ENCODE measurements at regions not wholly inside any gene's neighbourhood (a gene's known extent, or its start where the extent isn't known, plus 50 kb on each side); places are given as distances from the start of the nearest gene placed in this dataset.
"Not testable (repeated sequence)": the region's sequence is repeated elsewhere in the genome, so short reads cannot be mapped to it uniquely, and the experiment has no call there.

DNA sequence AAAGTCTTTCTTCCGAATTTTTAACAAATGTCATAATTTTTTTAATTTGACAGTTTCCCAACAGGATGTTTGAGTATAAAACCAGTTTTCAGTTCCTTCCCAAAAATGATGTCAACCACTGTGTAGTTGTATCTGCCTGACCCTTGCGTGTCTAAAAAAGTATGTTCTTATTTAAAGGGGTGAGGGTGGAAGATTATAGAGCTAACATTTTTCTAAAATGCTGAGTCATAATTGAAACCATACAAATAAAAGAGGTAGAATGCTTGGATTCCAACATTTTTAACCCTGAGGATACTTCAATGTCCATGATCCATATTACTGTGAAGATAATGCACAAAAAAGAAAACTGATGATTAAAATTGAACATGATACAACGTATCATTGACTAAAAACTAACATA lies 1388.8 kb downstream of the UQCRFS1 start:
- H3K9ac ChIP-seq (ENCODE audit: low read depth in 1 of 3, low read length in 3 of 3), result no peak overlapping the region
- H3K27ac ChIP-seq (ENCODE audit: low read depth, low read length), result no peak overlapping the region

DNA sequence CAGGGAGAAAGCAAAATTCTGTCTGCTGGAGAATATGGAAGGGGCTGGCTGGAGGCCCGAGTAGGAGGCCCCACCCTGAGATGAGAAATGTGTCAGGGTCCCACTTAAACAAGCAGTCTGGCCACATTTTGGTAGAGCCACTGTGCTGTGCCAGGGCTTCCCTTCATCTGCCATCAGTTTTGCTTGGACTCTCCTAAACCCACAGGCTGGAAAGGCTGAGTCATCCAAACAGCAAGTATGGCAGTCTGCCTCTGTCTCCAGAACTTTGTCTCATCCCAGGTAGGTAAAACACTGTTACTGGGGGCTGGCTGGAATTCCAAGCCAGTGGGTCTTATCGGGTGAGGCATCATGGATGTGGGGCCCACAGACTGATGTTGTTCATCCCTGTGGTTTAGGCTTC lies 1390.6 kb downstream of the UQCRFS1 start:
- Histone ChIP-seq H3K36me3 (ENCODE audit: control insufficient read depth in 3 of 3, insufficient read depth in 3 of 3, low read length in 3 of 3) (no peaks in the 10 kb centered on the region), H3K27me3 (ENCODE audit: control insufficient read depth in 3 of 3, insufficient read depth in 3 of 3, low read length in 3 of 3) (no peaks in the 10 kb centered on the region), H3K9me3 (ENCODE audit: control insufficient read depth in 3 of 3, low read length in 3 of 3) (no peaks in the 10 kb centered on the region), H3K9ac (ENCODE audit: low read depth in 1 of 3, low read length in 3 of 3) (no peak overlapping the region), H3K27ac (ENCODE audit: low read depth, low read length) (no peak overlapping the region), H3K4me3 (ENCODE audit: low read length in 3 of 3) (no peak overlapping the region), H3K4me1 (ENCODE audit: control insufficient read depth in 3 of 3, insufficient read depth in 3 of 3, low read length in 3 of 3) (no peaks in the 10 kb centered on the region)

More for the DNA sequence above, 1388.8 kb downstream of the UQCRFS1 start:
- Histone ChIP-seq H3K4me3 (ENCODE audit: low read length in 3 of 3) (no peak overlapping the region), H3K36me3 (ENCODE audit: control insufficient read depth in 3 of 3, insufficient read depth in 3 of 3, low read length in 3 of 3) (no peaks in the 10 kb centered on the region), H3K9me3 (ENCODE audit: control insufficient read depth in 3 of 3, low read length in 3 of 3) (no peaks in the 10 kb centered on the region), H3K4me1 (ENCODE audit: control insufficient read depth in 3 of 3, insufficient read depth in 3 of 3, low read length in 3 of 3) (no peaks in the 10 kb centered on the region), H3K27me3 (ENCODE audit: control insufficient read depth in 3 of 3, insufficient read depth in 3 of 3, low read length in 3 of 3) (no peaks in the 10 kb centered on the region)

DNA sequence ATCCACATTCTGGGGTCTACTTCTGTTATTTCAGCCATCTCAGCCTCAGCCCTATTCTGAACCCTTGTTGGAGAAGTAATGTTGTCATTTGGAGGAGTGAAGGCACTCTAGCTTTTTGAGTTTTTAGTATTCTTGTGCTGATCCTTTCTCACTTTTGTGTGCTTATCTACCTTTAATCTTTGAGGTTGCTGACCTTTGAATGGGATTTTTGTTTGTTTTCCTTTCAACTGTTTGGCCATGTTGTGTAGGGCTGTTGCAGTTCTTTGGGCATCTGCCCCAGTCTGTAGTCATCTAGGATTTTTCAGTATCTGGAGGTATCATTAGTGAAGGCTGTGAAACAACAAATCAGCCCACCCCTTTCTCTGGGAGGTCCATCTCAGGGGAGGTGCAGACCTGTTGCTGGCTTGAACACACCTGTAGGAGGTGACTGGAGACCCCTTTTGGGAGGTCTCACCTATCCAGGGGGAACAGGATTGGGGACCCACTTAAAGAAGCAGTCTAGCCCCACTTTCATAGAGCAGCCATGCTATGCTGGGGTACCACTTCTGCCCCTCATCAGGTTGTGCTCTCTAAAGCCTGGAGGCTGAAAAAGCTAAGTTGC lies 1391.4 kb downstream of the UQCRFS1 start:
- Histone ChIP-seq H3K9ac (ENCODE audit: low read depth in 1 of 3, low read length in 3 of 3) (no peak overlapping the region), H3K27me3 (ENCODE audit: control insufficient read depth in 3 of 3, insufficient read depth in 3 of 3, low read length in 3 of 3) (no peaks in the 10 kb centered on the region), H3K9me3 (ENCODE audit: control insufficient read depth in 3 of 3, low read length in 3 of 3) (no peaks in the 10 kb centered on the region), H3K4me3 (ENCODE audit: low read length in 3 of 3) (no peak overlapping the region), H3K4me1 (ENCODE audit: control insufficient read depth in 3 of 3, insufficient read depth in 3 of 3, low read length in 3 of 3) (no peaks in the 10 kb centered on the region), H3K36me3 (ENCODE audit: control insufficient read depth in 3 of 3, insufficient read depth in 3 of 3, low read length in 3 of 3) (no peaks in the 10 kb centered on the region), H3K27ac (ENCODE audit: low read depth, low read length) (no peak overlapping the region)

DNA sequence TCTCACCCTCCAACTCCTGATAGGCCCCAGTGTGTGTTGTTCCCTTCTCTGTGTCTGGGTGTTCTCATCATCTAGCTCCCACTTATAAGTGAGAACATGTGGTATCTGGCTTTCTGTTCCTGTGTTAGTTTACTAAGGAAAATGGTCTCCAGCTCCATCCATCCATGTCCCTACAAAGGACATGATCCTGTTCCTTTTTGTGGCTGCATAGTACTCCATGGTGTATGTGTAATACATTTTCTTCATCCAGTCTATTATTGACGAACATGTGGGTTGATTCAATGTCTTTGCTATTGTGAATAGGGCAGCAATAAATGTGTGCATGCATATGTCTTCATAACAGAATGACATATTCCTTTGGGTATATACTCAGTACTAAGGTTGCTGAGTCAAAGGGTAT lies 1397.0 kb downstream of the UQCRFS1 start:
- no peaks in the 10 kb centered on the region for H3K4me1 ChIP-seq (ENCODE audit: control insufficient read depth in 3 of 3, insufficient read depth in 3 of 3, low read length in 3 of 3)
- no peak overlapping the region for H3K27ac ChIP-seq (ENCODE audit: low read depth, low read length)
- peaks cover 0 to 5% (median 0%) of the 10 kb centered on the region in 3 donors for H3K9me3 ChIP-seq (ENCODE audit: control insufficient read depth in 3 of 3, low read length in 3 of 3)
- H3K9ac ChIP-seq (ENCODE audit: low read depth in 1 of 3, low read length in 3 of 3), result no peak overlapping the region
- no peak overlapping the region for H3K4me3 ChIP-seq (ENCODE audit: low read length in 3 of 3)
- no peaks in the 10 kb centered on the region for H3K36me3 ChIP-seq (ENCODE audit: control insufficient read depth in 3 of 3, insufficient read depth in 3 of 3, low read length in 3 of 3)
- no peaks in the 10 kb centered on the region for H3K27me3 ChIP-seq (ENCODE audit: control insufficient read depth in 3 of 3, insufficient read depth in 3 of 3, low read length in 3 of 3)

DNA sequence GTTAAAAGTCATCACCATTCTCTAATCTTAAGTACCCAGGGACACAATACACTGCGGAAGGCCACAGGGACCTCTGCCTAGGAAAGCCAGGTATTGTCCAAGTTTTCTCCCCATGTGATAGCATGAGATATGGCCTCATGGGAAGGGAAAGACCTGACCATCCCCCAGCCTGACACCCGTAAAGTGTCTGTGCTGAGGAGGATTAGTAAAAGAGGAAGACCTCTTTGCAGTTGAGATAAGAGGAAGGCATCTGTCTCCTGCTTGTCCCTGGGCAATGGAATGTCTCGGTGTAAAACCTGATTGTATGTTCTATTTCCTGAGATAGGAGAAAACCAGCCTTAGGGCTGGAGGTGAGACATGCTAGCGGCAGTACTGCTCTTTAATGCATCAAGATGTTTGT lies 1398.1 kb downstream of the UQCRFS1 start:
- not testable (repeated sequence) for H3K27ac ChIP-seq (ENCODE audit: low read depth, low read length); H3K27me3 ChIP-seq (ENCODE audit: control insufficient read depth in 3 of 3, insufficient read depth in 3 of 3, low read length in 3 of 3); H3K4me3 ChIP-seq (ENCODE audit: low read length in 3 of 3); H3K9ac ChIP-seq (ENCODE audit: low read depth in 1 of 3, low read length in 3 of 3); H3K4me1 ChIP-seq (ENCODE audit: control insufficient read depth in 3 of 3, insufficient read depth in 3 of 3, low read length in 3 of 3); H3K9me3 ChIP-seq (ENCODE audit: control insufficient read depth in 3 of 3, low read length in 3 of 3); H3K36me3 ChIP-seq (ENCODE audit: control insufficient read depth in 3 of 3, insufficient read depth in 3 of 3, low read length in 3 of 3)

DNA sequence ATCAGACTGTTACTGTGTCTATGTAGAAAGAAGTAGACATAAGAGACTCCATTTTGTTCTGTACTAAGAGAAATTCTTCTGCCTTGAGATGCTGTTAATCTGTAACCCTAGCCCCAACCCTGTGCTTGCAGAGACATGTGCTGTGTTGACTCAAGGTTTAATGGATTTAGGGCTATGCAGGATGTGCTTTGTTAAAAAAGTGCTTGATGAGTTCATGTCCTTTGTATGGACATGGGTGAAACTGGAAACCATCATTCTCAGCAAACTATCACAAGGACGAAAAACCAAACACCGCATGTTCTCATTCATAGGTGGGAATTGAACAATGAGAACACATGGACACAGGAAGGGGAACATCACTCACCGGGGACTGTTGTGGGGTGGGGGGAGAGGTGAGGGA lies 1398.7 kb downstream of the UQCRFS1 start:
- not testable (repeated sequence) for H3K27ac ChIP-seq (ENCODE audit: low read depth, low read length); H3K4me1 ChIP-seq (ENCODE audit: control insufficient read depth in 3 of 3, insufficient read depth in 3 of 3, low read length in 3 of 3); H3K9me3 ChIP-seq (ENCODE audit: control insufficient read depth in 3 of 3, low read length in 3 of 3); H3K4me3 ChIP-seq (ENCODE audit: low read length in 3 of 3); H3K9ac ChIP-seq (ENCODE audit: low read depth in 1 of 3, low read length in 3 of 3); H3K36me3 ChIP-seq (ENCODE audit: control insufficient read depth in 3 of 3, insufficient read depth in 3 of 3, low read length in 3 of 3); H3K27me3 ChIP-seq (ENCODE audit: control insufficient read depth in 3 of 3, insufficient read depth in 3 of 3, low read length in 3 of 3)

DNA sequence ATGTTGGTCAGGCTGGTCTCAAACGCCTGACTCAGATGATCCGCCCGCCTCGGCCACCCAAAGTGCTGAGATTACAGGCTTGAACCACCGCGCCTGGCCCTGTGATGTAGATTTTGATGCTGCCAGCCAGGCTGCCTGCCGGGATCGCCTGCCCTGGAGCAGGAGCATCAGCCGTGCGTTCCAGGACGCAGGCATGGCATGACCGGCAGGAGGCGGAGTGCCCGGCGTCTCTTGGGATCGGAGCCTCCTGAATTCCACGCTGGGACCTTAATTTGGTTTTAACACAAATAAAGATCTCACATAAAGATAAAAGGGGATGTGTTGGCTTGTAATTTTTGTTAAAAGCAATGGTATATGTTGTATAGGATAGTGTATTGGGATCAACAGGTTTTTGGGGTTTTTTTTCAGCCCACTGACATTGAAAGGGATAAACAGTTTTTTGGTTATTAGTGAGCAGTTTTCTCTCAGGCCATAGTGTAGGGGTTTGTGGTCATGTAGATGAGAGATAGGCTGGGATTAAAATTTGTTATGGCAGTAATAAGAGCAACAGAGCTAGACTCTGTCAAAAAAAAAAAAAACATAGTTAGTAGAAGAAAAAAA lies 1406.4 kb downstream of the UQCRFS1 start:
- Histone ChIP-seq H3K9ac (ENCODE audit: low read depth in 1 of 3, low read length in 3 of 3) (no peak overlapping the region), H3K9me3 (ENCODE audit: control insufficient read depth in 3 of 3, low read length in 3 of 3) (peaks cover 0 to 3% (median 0%) of the 10 kb centered on the region in 3 donors), H3K4me1 (ENCODE audit: control insufficient read depth in 3 of 3, insufficient read depth in 3 of 3, low read length in 3 of 3) (no peaks in the 10 kb centered on the region), H3K4me3 (ENCODE audit: low read length in 3 of 3) (no peak overlapping the region), H3K27me3 (ENCODE audit: control insufficient read depth in 3 of 3, insufficient read depth in 3 of 3, low read length in 3 of 3) (no peaks in the 10 kb centered on the region), H3K36me3 (ENCODE audit: control insufficient read depth in 3 of 3, insufficient read depth in 3 of 3, low read length in 3 of 3) (peaks cover 0 to 5% (median 4%) of the 10 kb centered on the region in 3 donors), H3K27ac (ENCODE audit: low read depth, low read length) (no peak overlapping the region)

DNA sequence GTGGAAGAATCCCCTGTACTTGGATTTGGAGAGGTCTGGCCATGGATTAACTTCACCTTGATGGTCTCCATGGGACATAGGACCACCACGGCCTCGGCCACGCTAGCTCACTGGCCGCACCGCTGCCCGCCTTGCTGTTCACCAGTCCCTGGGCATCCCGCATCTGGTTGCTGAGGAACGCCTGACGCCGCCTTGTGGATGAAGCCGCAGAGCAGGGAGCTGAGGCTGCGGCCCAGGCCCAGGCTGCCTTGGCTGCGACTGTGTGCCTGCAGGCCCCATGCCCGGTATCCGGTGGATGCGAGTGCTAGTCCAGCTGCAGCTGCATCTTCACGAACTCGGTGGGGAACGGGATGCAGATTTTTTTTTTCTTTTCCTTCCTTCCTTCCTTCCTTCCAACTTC lies 1407.1 kb downstream of the UQCRFS1 start:
- no peaks in the 10 kb centered on the region for H3K27me3 ChIP-seq (ENCODE audit: control insufficient read depth in 3 of 3, insufficient read depth in 3 of 3, low read length in 3 of 3)
- H3K9me3 ChIP-seq (ENCODE audit: control insufficient read depth in 3 of 3, low read length in 3 of 3), result peaks cover 0 to 3% (median 0%) of the 10 kb centered on the region in 3 donors
- H3K9ac ChIP-seq (ENCODE audit: low read depth in 1 of 3, low read length in 3 of 3), result no peak overlapping the region
- H3K4me3 ChIP-seq (ENCODE audit: low read length in 3 of 3), result no peak overlapping the region
- no peaks in the 10 kb centered on the region for H3K4me1 ChIP-seq (ENCODE audit: control insufficient read depth in 3 of 3, insufficient read depth in 3 of 3, low read length in 3 of 3)
- H3K27ac ChIP-seq (ENCODE audit: low read depth, low read length), result no peak overlapping the region
- peaks cover 0 to 5% (median 4%) of the 10 kb centered on the region in 3 donors for H3K36me3 ChIP-seq (ENCODE audit: control insufficient read depth in 3 of 3, insufficient read depth in 3 of 3, low read length in 3 of 3)

DNA sequence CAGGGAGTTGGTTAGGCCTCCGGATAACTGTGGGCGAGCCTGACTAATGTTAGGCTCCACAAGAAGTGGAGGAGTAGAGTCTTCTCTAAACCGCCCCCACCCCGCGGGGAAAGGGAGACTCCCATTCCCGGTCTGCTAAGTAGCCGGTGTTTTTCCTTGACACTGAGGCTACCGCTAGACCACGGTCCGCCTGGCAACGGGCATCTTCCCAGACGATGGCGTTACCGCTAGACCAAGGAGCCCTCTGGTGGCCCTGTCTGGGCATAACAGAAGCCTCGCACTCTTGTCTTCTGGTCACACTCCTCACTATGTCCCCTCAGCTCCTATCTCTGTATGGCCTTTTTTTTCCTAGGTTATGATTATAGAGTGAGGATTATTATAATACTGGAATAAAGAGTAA lies 1410.7 kb downstream of the UQCRFS1 start:
- not testable (repeated sequence) for H3K9me3 ChIP-seq (ENCODE audit: control insufficient read depth in 3 of 3, low read length in 3 of 3); H3K27me3 ChIP-seq (ENCODE audit: control insufficient read depth in 3 of 3, insufficient read depth in 3 of 3, low read length in 3 of 3); H3K27ac ChIP-seq (ENCODE audit: low read depth, low read length)

DNA sequence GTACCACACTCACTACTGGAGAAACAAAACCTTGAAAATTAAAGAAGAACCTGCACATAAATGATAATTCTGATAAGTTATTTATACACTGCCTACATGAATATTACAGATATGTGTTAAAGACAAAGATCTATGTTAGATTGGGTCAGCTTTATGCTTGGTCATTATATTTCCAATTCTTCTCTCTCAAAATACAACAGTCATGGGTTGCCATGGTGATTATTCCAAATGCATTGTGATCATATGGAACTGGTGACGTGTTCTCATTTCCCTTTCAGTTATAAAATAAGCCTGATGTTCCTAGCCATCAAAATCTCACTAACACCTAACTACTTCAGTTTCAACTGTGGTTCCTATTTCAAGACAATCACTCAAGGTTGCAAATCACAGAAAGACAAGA lies 1416.4 kb downstream of the UQCRFS1 start:
- H3K4me1 ChIP-seq (ENCODE audit: control insufficient read depth in 3 of 3, insufficient read depth in 3 of 3, low read length in 3 of 3), result peaks cover 13 to 21% (median 17%) of the 10 kb centered on the region in 3 donors
- peaks cover 0 to 2% (median 0%) of the 10 kb centered on the region in 3 donors for H3K36me3 ChIP-seq (ENCODE audit: control insufficient read depth in 3 of 3, insufficient read depth in 3 of 3, low read length in 3 of 3)

More for the DNA sequence above, 1410.7 kb downstream of the UQCRFS1 start:
- not testable (repeated sequence) for H3K36me3 ChIP-seq (ENCODE audit: control insufficient read depth in 3 of 3, insufficient read depth in 3 of 3, low read length in 3 of 3); H3K4me1 ChIP-seq (ENCODE audit: control insufficient read depth in 3 of 3, insufficient read depth in 3 of 3, low read length in 3 of 3); H3K9ac ChIP-seq (ENCODE audit: low read depth in 1 of 3, low read length in 3 of 3); H3K4me3 ChIP-seq (ENCODE audit: low read length in 3 of 3)

More for the DNA sequence above, 1416.4 kb downstream of the UQCRFS1 start:
- no peak overlapping the region for H3K4me3 ChIP-seq (ENCODE audit: low read length in 3 of 3)
- no peak overlapping the region for H3K27ac ChIP-seq (ENCODE audit: low read depth, low read length)
- no peaks in the 10 kb centered on the region for H3K9me3 ChIP-seq (ENCODE audit: control insufficient read depth in 3 of 3, low read length in 3 of 3)
- no peaks in the 10 kb centered on the region for H3K27me3 ChIP-seq (ENCODE audit: control insufficient read depth in 3 of 3, insufficient read depth in 3 of 3, low read length in 3 of 3)
- H3K9ac ChIP-seq (ENCODE audit: low read depth in 1 of 3, low read length in 3 of 3), result no peak overlapping the region
